ENCODE measurements at regions not wholly inside any gene's neighbourhood (a gene's known extent, or its start where the extent isn't known, plus 50 kb on each side); places are given as distances from the start of the nearest gene placed in this dataset.

GRCh38 chr7:27377988-27378387, 135.4 kb downstream of the EVX1 start:
- TF ChIP-seq CTCF (IDR thresholded peaks at IDR 0.05) = no peak
- TF ChIP-seq POLR2A (IDR thresholded peaks at IDR 0.05) = no peak

All from adrenal gland (tissue), 5 donors.